Neuronal stem cell (in vitro differentiated cells): ENCODE measurements at regions not wholly inside any gene's neighbourhood (a gene's known extent, or its start where the extent isn't known, plus 50 kb on each side); places are given as distances from the start of the nearest gene placed in this dataset.

Source experiments
- DNase-seq: peaks from one replicate; pipeline ENCODE4 v3.0.0-alpha.2; 2013; ENCODE audit warnings: low spot score
- H2AFZ ChIP-seq: one replicate; pipeline ENCODE4 v1.6.1; 2013; ENCODE audit warnings: mild to moderate bottlenecking, low read length, inconsistent platforms
- H2AK5ac ChIP-seq: 2 replicates; pipeline ENCODE4 v1.6.1; 2013; ENCODE audit warnings: low read depth, mild to moderate bottlenecking, inconsistent platforms, low read length, moderate library complexity, mixed read lengths
- H2BK120ac ChIP-seq: 2 replicates; pipeline ENCODE4 v1.6.1; 2013; ENCODE audit warnings: low read depth, mild to moderate bottlenecking, inconsistent platforms, low read length, moderate library complexity, mixed read lengths
- H2BK12ac ChIP-seq: one replicate; pipeline ENCODE4 v1.6.1; 2013; ENCODE audit warnings: low read length, inconsistent platforms
- H2BK15ac ChIP-seq: 2 replicates; pipeline ENCODE4 v1.6.1; 2013; ENCODE audit warnings: mild to moderate bottlenecking, low read length, inconsistent platforms, mixed read lengths
- H2BK5ac ChIP-seq: one replicate; pipeline ENCODE4 v1.6.1; 2013; ENCODE audit warnings: inconsistent platforms, mild to moderate bottlenecking, low read length, moderate library complexity
- H3K14ac ChIP-seq: one replicate; pipeline ENCODE4 v1.6.1; 2013; ENCODE audit warnings: low read length, inconsistent platforms
- H3K18ac ChIP-seq: 2 replicates; pipeline ENCODE4 v1.6.1; 2013; ENCODE audit warnings: low read length, inconsistent platforms
- H3K23ac ChIP-seq: 2 replicates; pipeline ENCODE4 v1.6.1; 2013; ENCODE audit warnings: low read depth, mild to moderate bottlenecking, mixed read lengths, low read length, inconsistent platforms; ENCODE audit not compliant: poor library complexity
- H3K27ac ChIP-seq: replicated peaks from 3 replicates; pipeline ENCODE4 v1.5.1; 2013; ENCODE audit warnings: low read length, inconsistent platforms
- H3K27me3 ChIP-seq, 3 experiments: 2 replicates each; pipeline ENCODE4 v1.6.1; 2013; ENCODE audit warnings: low read length in 3 of 3, mild to moderate bottlenecking in 2 of 3, inconsistent platforms in 1 of 3, low read depth in 1 of 3, mixed read lengths in 1 of 3, moderate library complexity in 1 of 3; ENCODE audit not compliant: control insufficient read depth in 3 of 3, insufficient read depth in 3 of 3
- H3K36me3 ChIP-seq, 2 donors: replicated peaks in 1 of 2; 2 replicates each; pipeline ENCODE4 v1.6.1; 2013; ENCODE audit warnings: low read length in 2 of 2; ENCODE audit not compliant: control insufficient read depth in 2 of 2, insufficient read depth in 2 of 2
- H3K4ac ChIP-seq: 2 replicates; pipeline ENCODE4 v1.6.1; 2013; ENCODE audit warnings: inconsistent platforms, mild to moderate bottlenecking, low read length, moderate library complexity
- H3K4me1 ChIP-seq, 2 donors: 1 replicate in 1 of 2; 2 replicates in 1 of 2; pipeline ENCODE4 v1.6.1; 2013; ENCODE audit warnings: low read length in 2 of 2, low read depth in 1 of 2; ENCODE audit not compliant: control insufficient read depth in 2 of 2, insufficient read depth in 1 of 2
- H3K4me2 ChIP-seq: one replicate; pipeline ENCODE4 v1.6.1; 2013; ENCODE audit warnings: mild to moderate bottlenecking, low read length, inconsistent platforms; ENCODE audit not compliant: insufficient read depth, poor library complexity, severe bottlenecking
- H3K4me3 ChIP-seq, 2 donors: 2 replicates each; pipeline ENCODE4 v1.5.1; 2013; ENCODE audit warnings: low read length in 2 of 2, mild to moderate bottlenecking in 2 of 2, inconsistent platforms in 1 of 2, moderate library complexity in 1 of 2
- H3K79me1 ChIP-seq: one replicate; pipeline ENCODE4 v1.6.1; 2013; ENCODE audit warnings: low read depth, mild to moderate bottlenecking, inconsistent platforms, low read length, moderate library complexity
- H3K9ac ChIP-seq: one replicate; pipeline ENCODE4 v1.6.1; 2013; ENCODE audit warnings: mild to moderate bottlenecking, low read depth, low read length, inconsistent platforms; ENCODE audit not compliant: poor library complexity
- H3K9me3 ChIP-seq, 2 donors: replicated peaks in 1 of 2; 2 replicates each; pipeline versions ENCODE3 to v1.6.1; 2013; ENCODE audit warnings: low read length in 2 of 2, mild to moderate bottlenecking in 2 of 2, inconsistent platforms in 1 of 2, low read depth in 1 of 2, mixed read lengths in 1 of 2, moderate library complexity in 1 of 2; ENCODE audit not compliant: control insufficient read depth in 2 of 2, insufficient read depth in 1 of 2
- H4K8ac ChIP-seq: one replicate; pipeline ENCODE4 v1.6.1; 2013; ENCODE audit warnings: low read depth, mild to moderate bottlenecking, inconsistent platforms, low read length, moderate library complexity
- H4K91ac ChIP-seq: one replicate; pipeline ENCODE4 v1.6.1; 2013; ENCODE audit warnings: low read length, low read depth, mild to moderate bottlenecking, inconsistent platforms; ENCODE audit not compliant: poor library complexity
- WGBS, 2 donors: extraction: QIAGEN DNeasy Blood & Tissue Kit; methylation state at CpG; one replicate each; pipeline ENCODE4 v1.1.7; 2013; ENCODE audit warnings: missing lambda C conversion rate in 2 of 2, mixed read lengths in 1 of 2; ENCODE audit not compliant: insufficient read length in 2 of 2, insufficient replicate concordance in 1 of 2; ENCODE audit errors: extremely low coverage in 2 of 2; 5-methylcytosine and 5-hydroxymethylcytosine counted together

DNA sequence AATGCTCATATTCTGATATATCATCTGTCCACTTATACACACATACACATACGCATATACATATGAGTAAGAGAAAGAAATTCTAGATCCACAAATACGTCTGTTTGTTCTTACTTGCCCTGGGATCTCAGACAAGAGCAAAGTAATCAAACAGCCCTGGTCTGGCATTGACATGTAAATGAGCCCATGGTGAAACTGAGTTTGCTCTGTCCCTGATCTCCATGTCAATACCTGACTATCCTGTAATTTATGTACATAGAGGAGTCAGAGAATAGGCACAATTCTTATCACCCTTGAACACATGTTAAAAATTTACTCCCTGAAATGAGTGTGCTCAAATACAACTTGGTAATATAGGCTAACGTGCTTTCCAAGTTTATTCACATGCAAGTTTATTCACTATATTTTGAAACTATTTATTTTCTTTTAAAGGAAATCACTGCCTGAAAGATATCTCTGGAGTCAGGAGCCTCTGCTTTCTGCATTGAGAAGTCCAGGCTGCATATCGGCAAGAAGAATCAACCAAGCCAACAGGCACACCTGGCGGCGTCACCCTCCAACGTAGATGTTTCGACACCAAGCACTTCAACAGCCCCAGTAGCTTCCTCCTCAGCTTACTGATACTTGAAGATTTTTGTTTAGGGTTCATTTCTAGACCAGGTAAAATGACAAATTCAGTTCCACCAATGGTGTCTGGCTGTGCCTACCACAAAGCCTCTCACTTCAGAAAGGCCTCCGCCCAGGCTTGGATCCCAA, 100.6 kb downstream of the CMPK2 start:
- peaks cover 0 to 8% of the 10 kb centered on the region in 2 donors for H3K9me3 ChIP-seq

DNA sequence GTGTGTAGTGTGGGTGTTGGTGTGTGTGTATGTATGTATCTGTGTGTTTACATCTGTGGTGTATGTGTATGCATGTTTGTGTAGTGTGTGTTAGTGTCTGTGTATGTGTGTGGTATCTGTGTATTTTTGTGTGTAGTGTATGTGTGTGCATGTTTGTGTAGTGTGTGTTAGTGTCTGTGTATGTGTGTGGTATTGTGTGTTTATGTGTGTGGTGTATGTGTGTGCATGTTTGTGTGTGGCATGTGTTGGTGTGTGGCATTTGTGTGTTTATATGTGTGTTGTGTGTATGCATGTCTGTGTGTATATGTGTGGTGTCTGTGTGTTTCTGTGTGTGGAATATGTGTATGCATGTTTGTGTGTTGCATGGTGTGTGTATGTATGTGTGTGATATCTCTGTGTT, 96.4 kb downstream of the CMPK2 start:
- Histone ChIP-seq H3K4me1 (peaks cover 14 to 16% of the 10 kb centered on the region in 2 donors), H3K4me3 (no peak overlapping the region), H3K9me3 (peaks cover 0 to 5% of the 10 kb centered on the region in 2 donors), H3K27ac (no peak overlapping the region), H3K14ac (no peak overlapping the region), H2BK15ac (no peak overlapping the region), H3K79me1 (no peaks in the 10 kb centered on the region), H2AK5ac (no peak overlapping the region), H4K91ac (peak overlapping the region; percentile 56), H4K8ac (no peak overlapping the region), H3K4me2 (no peak overlapping the region), H2BK12ac (no peak overlapping the region), H2BK5ac (no peak overlapping the region), H3K9ac (no peak overlapping the region), H3K36me3 (no peaks in the 10 kb centered on the region), H3K23ac (no peak overlapping the region), H3K18ac (no peak overlapping the region), H3K27me3 (peaks cover 0 to 3% (median 0%) of the 10 kb centered on the region in 3 experiments), H2BK120ac (no peak overlapping the region), H3K4ac (no peak overlapping the region), H2AFZ (no peak overlapping the region)
- DNase-seq, result no peak

More for the DNA sequence above, 100.6 kb downstream of the CMPK2 start:
- Histone ChIP-seq H2BK120ac (no peak overlapping the region), H2AK5ac (no peak overlapping the region), H3K27ac (no peak overlapping the region), H2BK12ac (no peak overlapping the region), H3K23ac (no peak overlapping the region), H3K79me1 (no peaks in the 10 kb centered on the region), H3K9ac (no peak overlapping the region), H2BK15ac (no peak overlapping the region), H3K4ac (no peak overlapping the region), H4K91ac (no peak overlapping the region), H3K4me1 (no peaks in the 10 kb centered on the region), H3K4me2 (no peak overlapping the region), H3K27me3 (peaks cover 0 to 3% (median 0%) of the 10 kb centered on the region in 3 experiments), H3K4me3 (no peak overlapping the region), H3K36me3 (no peaks in the 10 kb centered on the region), H2AFZ (no peak overlapping the region), H3K18ac (no peak overlapping the region), H4K8ac (no peak overlapping the region), H3K14ac (no peak overlapping the region), H2BK5ac (no peak overlapping the region)
- no peak for DNase-seq
- no CpG with 5 or more reads among the region's 9 CpGs for WGBS, 2 donors

GRCh38 chr2:6770006-6770405, 95.7 kb downstream of the CMPK2 start:
- no peak overlapping the region for H3K4me2 ChIP-seq
- H2AFZ ChIP-seq, result no peak overlapping the region
- H2AK5ac ChIP-seq, result peak overlapping the region; percentile 74
- H2BK12ac ChIP-seq, result peak overlapping the region; percentile 84
- H3K14ac ChIP-seq, result peak overlapping the region; percentile 9
- peak overlapping the region; percentile 64 for H3K18ac ChIP-seq
- no peaks in the 10 kb centered on the region for H3K36me3 ChIP-seq
- no peak overlapping the region for H2BK120ac ChIP-seq
- no peak overlapping the region for H3K4me3 ChIP-seq
- H2BK15ac ChIP-seq, result no peak overlapping the region
- no CpG with 5 or more reads among the region's 16 CpGs for WGBS, 2 donors
- no peak overlapping the region for H3K4ac ChIP-seq
- no peak overlapping the region for H4K8ac ChIP-seq
- peaks cover 14 to 16% of the 10 kb centered on the region in 2 donors for H3K4me1 ChIP-seq
- H3K9me3 ChIP-seq, result peaks cover 0 to 5% of the 10 kb centered on the region in 2 donors
- H2BK5ac ChIP-seq, result no peak overlapping the region
- peaks cover 0 to 3% (median 0%) of the 10 kb centered on the region in 3 experiments for H3K27me3 ChIP-seq
- no peak overlapping the region for H4K91ac ChIP-seq
- no peak overlapping the region for H3K27ac ChIP-seq
- no peak overlapping the region for H3K23ac ChIP-seq
- DNase-seq, result no peak
- no peaks in the 10 kb centered on the region for H3K79me1 ChIP-seq
- no peak overlapping the region for H3K9ac ChIP-seq

DNA sequence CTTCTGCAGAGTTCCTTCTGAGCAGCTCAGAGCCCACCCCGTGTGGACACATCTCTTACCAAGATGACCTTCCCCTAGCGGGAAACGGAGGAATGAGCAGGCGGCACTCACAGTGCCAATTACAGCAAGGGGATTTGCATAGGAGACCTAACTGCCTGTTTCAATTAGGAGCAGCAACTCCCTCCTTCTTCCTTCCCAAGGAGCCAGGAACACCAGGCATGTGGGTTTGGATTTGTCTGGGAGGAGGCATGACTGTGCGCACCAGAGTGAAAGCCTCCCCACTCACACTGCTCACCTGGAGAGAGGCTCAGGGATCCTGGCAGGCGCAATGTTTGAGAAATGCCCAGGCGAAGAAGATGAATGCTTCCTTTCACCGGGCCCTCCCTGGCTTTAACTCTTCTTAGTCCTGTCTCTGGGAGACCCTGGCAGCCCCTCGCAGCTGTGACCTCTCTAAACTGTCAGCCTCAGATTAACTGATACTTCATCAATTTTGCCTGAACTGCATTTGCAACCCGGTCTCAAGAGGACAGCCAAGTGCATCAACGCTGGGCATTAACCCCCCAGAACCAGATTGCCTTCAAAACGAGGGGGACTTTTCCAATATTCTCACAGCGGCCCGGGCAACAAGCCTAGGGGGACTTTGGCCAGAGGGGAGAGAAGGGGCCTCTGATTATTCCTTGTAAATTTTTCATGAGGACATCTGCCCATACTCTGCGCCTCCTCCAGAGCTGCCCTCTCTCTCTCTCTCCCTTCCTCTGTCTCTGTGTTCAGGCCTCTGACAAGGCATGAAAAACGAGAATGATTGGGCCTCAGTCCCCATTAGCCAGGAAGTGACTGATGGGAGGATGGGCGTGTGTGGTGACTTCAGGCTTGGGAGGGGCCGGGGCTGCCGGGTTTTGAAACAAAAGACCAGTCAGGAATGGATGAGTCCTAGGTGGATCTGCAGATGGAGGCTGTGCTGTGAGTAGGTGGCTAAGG, 93.8 kb downstream of the CMPK2 start:
- Histone ChIP-seq H2AK5ac (no peak overlapping the region), H3K27ac (peak overlapping the region; percentile 34), H3K4me1 (peaks cover 14 to 16% of the 10 kb centered on the region in 2 donors), H3K4ac (no peak overlapping the region), H3K4me2 (no peak overlapping the region), H3K27me3 (peaks cover 0 to 3% (median 0%) of the 10 kb centered on the region in 3 experiments), H2BK5ac (no peak overlapping the region), H4K91ac (no peak overlapping the region), H2BK12ac (no peak overlapping the region), H4K8ac (no peak overlapping the region), H2BK120ac (no peak overlapping the region), H3K18ac (peak overlapping the region; percentile 85), H3K36me3 (no peaks in the 10 kb centered on the region), H3K14ac (no peak overlapping the region), H3K9ac (no peak overlapping the region), H2AFZ (peak overlapping the region; percentile 54), H3K23ac (no peak overlapping the region), H3K4me3 (no peak overlapping the region), H3K79me1 (no peaks in the 10 kb centered on the region), H3K9me3 (peaks cover 3 to 7% of the 10 kb centered on the region in 2 donors), H2BK15ac (no peak overlapping the region)
- WGBS, 2 donors, result no CpG with 5 or more reads among the region's 19 CpGs
- peak; percentile 17 for DNase-seq
